Right renal pelvis (tissue), 4 donors: ENCODE measurements at regions not wholly inside any gene's neighbourhood (a gene's known extent, or its start where the extent isn't known, plus 50 kb on each side); places are given as distances from the start of the nearest gene placed in this dataset.
"Not testable (repeated sequence)": the region's sequence is repeated elsewhere in the genome, so short reads cannot be mapped to it uniquely, and the experiment has no call there.

Source experiments
- DNase-seq, 4 donors: peaks; one replicate each; pipeline ENCODE4 v3.0.0-alpha.2; 2013; ENCODE audit warnings: low read depth in 4 of 4, low spot score in 3 of 4, missing footprints in 1 of 4

- no peak for DNase-seq
These were observed 200.0 kb upstream of the CBLB start for GRCh38 chr3:106068795-106069194.

- DNase-seq, result no peak
These were observed 201.4 kb upstream of the CBLB start for GRCh38 chr3:106070187-106070586.

GRCh38 chr3:106071306-106071705, 202.5 kb upstream of the CBLB start:
- no peak for DNase-seq

- not testable (repeated sequence) for DNase-seq
These were observed 203.8 kb upstream of the CBLB start for GRCh38 chr3:106072596-106072995.

GRCh38 chr3:106073806-106074205, 205.0 kb upstream of the CBLB start:
- not testable (repeated sequence) for DNase-seq

GRCh38 chr3:106075731-106076130, 206.9 kb upstream of the CBLB start:
- DNase-seq, result not testable (repeated sequence)

- no peak for DNase-seq
These were observed 209.8 kb upstream of the CBLB start for GRCh38 chr3:106078635-106079034.

- no peak for DNase-seq
These were observed 213.8 kb upstream of the CBLB start for GRCh38 chr3:106082616-106083015.

- DNase-seq, result no peak
These were observed 214.4 kb upstream of the CBLB start for GRCh38 chr3:106083207-106083606.

- no peak for DNase-seq
These were observed 215.0 kb upstream of the CBLB start for GRCh38 chr3:106083854-106084253.

- DNase-seq, result no peak
These were observed 217.2 kb upstream of the CBLB start for GRCh38 chr3:106086038-106086437.

- DNase-seq, result no peak
These were observed 217.8 kb upstream of the CBLB start for GRCh38 chr3:106086636-106087035.

GRCh38 chr3:106088304-106088703, 219.5 kb upstream of the CBLB start:
- DNase-seq, result no peak

GRCh38 chr3:106088899-106089298, 220.1 kb upstream of the CBLB start:
- no peak for DNase-seq

GRCh38 chr3:106089806-106090205, 221.0 kb upstream of the CBLB start:
- DNase-seq, result no peak

- no peak for DNase-seq
These were observed 224.0 kb upstream of the CBLB start for GRCh38 chr3:106092792-106093191.

- no peak for DNase-seq
These were observed 224.8 kb upstream of the CBLB start for GRCh38 chr3:106093616-106094015.

- peak in 1 of 4 donors; percentile 15 for DNase-seq
These were observed 229.1 kb upstream of the CBLB start for GRCh38 chr3:106097817-106098435.

- DNase-seq, result no peak
These were observed 234.6 kb upstream of the CBLB start for GRCh38 chr3:106103383-106103782.

GRCh38 chr3:106104078-106104477, 235.3 kb upstream of the CBLB start:
- DNase-seq, result no peak

- DNase-seq, result no peak
These were observed 240.1 kb upstream of the CBLB start for GRCh38 chr3:106108925-106109324.

GRCh38 chr3:106112561-106112960, 243.7 kb upstream of the CBLB start:
- not testable (repeated sequence) for DNase-seq

GRCh38 chr3:106113747-106114146, 244.9 kb upstream of the CBLB start:
- DNase-seq, result no peak
